ENCODE measurements at regions not wholly inside any gene's neighbourhood (a gene's known extent, or its start where the extent isn't known, plus 50 kb on each side); places are given as distances from the start of the nearest gene placed in this dataset.

- Histone ChIP-seq H3K9me3 (no peaks in the 10 kb centered on the region), H3K4me1 (no peaks in the 10 kb centered on the region), H3K36me3 (no peaks in the 10 kb centered on the region), H3K27ac (no peak overlapping the region), H3K4me3 (no peak overlapping the region), H3K27me3 (no peaks in the 10 kb centered on the region)
- in situ Hi-C loops (cut with MboI; ENCODE audit: low sequenced_read_pairs in 4 of 4) (no loop called here), intact Hi-C loops (cut with DNase I; ENCODE audit: low total_unique reads) (no loop called here)
- no peak for ATAC-seq
- no peak for TF ChIP-seq POLR2A (IDR thresholded peaks at IDR 0.05)
- TF ChIP-seq, protein P1, sequence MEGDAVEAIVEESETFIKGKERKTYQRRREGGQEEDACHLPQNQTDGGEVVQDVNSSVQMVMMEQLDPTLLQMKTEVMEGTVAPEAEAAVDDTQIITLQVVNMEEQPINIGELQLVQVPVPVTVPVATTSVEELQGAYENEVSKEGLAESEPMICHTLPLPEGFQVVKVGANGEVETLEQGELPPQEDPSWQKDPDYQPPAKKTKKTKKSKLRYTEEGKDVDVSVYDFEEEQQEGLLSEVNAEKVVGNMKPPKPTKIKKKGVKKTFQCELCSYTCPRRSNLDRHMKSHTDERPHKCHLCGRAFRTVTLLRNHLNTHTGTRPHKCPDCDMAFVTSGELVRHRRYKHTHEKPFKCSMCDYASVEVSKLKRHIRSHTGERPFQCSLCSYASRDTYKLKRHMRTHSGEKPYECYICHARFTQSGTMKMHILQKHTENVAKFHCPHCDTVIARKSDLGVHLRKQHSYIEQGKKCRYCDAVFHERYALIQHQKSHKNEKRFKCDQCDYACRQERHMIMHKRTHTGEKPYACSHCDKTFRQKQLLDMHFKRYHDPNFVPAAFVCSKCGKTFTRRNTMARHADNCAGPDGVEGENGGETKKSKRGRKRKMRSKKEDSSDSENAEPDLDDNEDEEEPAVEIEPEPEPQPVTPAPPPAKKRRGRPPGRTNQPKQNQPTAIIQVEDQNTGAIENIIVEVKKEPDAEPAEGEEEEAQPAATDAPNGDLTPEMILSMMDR (IDR thresholded peaks at IDR 0.05 in 4 of 5, conservative IDR thresholded peaks at IDR 0.05 in 1 of 5), result no peak
- no peak for DNase-seq
Measured at GRCh38 chr6:80946402-80946801, 806.1 kb downstream of the TENT5A start.

- in situ Hi-C loops (cut with MboI; ENCODE audit: low sequenced_read_pairs in 4 of 4), result no loop called here
- no peaks in the 10 kb centered on the region for H3K9me3 ChIP-seq
- H3K4me1 ChIP-seq, result no peaks in the 10 kb centered on the region
- no peak overlapping the region for H3K27ac ChIP-seq
- H3K36me3 ChIP-seq, result no peaks in the 10 kb centered on the region
- no peak for TF ChIP-seq POLR2A (IDR thresholded peaks at IDR 0.05)
- TF ChIP-seq, protein P1 (IDR thresholded peaks at IDR 0.05 in 4 of 5, conservative IDR thresholded peaks at IDR 0.05 in 1 of 5), result no peak
- no peak overlapping the region for H3K4me3 ChIP-seq
- ATAC-seq (no peak), DNase-seq (no peak)
- H3K27me3 ChIP-seq, result no peaks in the 10 kb centered on the region
- intact Hi-C loops (cut with DNase I; ENCODE audit: low total_unique reads), result no loop called here
Measured at GRCh38 chr6:80942911-80943310, 809.6 kb downstream of the TENT5A start.

DNA sequence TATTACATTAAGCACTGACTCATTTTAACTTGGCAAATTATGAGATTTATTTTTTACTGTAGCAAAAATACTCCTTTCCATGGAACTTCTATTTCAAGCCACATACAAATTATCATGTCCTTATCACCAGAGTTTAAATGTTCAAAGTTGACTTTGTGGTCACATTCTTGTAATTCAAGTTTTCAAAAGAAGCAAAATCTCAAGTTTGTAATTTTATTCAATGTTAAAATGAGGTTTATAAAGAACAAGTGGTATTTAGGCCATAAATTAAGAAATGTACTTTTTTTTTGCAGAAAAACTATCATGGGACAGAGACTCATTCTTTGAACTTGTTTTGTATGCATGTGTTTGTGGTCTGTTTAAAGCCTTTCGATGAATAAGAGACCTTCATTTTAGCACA, 811.5 kb downstream of the TENT5A start:
- in situ Hi-C loops (cut with MboI; ENCODE audit: low sequenced_read_pairs in 4 of 4), result no loop called here
- no peak for TF ChIP-seq POLR2A (IDR thresholded peaks at IDR 0.05)
- TF ChIP-seq, protein P1 (IDR thresholded peaks at IDR 0.05 in 4 of 5, conservative IDR thresholded peaks at IDR 0.05 in 1 of 5), result no peak
- ATAC-seq, result no peak

DNA sequence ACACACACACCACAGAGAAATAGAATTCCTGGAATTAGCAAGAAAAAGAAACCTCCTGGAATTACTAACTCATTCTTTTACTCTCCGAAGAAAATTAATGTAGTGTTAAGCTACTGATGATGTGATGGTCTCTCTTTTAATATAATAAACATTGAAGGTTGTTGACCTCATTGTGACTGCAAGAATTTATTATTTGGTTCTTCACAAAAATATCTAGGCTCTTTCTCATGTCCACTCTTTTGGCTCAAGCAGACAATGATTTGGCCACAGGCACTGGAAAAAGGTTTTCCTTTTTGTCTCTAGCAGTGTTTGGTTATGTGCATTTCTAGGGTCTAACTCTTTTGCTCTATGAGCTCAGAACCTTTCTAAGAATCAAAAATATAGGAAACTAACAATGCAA, 811.9 kb downstream of the TENT5A start:
- H3K4me1 ChIP-seq, result no peaks in the 10 kb centered on the region
- DNase-seq (no peak), ATAC-seq (no peak)
- no peak overlapping the region for H3K27ac ChIP-seq
- TF ChIP-seq, protein P1 (IDR thresholded peaks at IDR 0.05 in 4 of 5, conservative IDR thresholded peaks at IDR 0.05 in 1 of 5), result no peak
- no peak for TF ChIP-seq POLR2A (IDR thresholded peaks at IDR 0.05)
- in situ Hi-C loops (cut with MboI; ENCODE audit: low sequenced_read_pairs in 4 of 4) (no loop called here), intact Hi-C loops (cut with DNase I; ENCODE audit: low total_unique reads) (no loop called here)
- no peak overlapping the region for H3K4me3 ChIP-seq
- H3K27me3 ChIP-seq, result no peaks in the 10 kb centered on the region
- no peaks in the 10 kb centered on the region for H3K36me3 ChIP-seq
- no peaks in the 10 kb centered on the region for H3K9me3 ChIP-seq

More for the DNA sequence above, 811.5 kb downstream of the TENT5A start:
- Histone ChIP-seq H3K9me3 (no peaks in the 10 kb centered on the region), H3K36me3 (no peaks in the 10 kb centered on the region), H3K27ac (no peak overlapping the region), H3K4me3 (no peak overlapping the region), H3K4me1 (no peaks in the 10 kb centered on the region), H3K27me3 (no peaks in the 10 kb centered on the region)
- intact Hi-C loops (cut with DNase I; ENCODE audit: low total_unique reads), result no loop called here
- DNase-seq, result no peak

GRCh38 chr6:80939898-80940297, 812.6 kb downstream of the TENT5A start:
- TF ChIP-seq POLR2A (IDR thresholded peaks at IDR 0.05), result no peak
- TF ChIP-seq, protein P1 (IDR thresholded peaks at IDR 0.05 in 4 of 5, conservative IDR thresholded peaks at IDR 0.05 in 1 of 5), result no peak
- DNase-seq (no peak), ATAC-seq (no peak)
- Histone ChIP-seq H3K27me3 (no peaks in the 10 kb centered on the region), H3K9me3 (no peaks in the 10 kb centered on the region), H3K4me3 (no peak overlapping the region), H3K4me1 (no peaks in the 10 kb centered on the region), H3K27ac (no peak overlapping the region), H3K36me3 (no peaks in the 10 kb centered on the region)
- intact Hi-C loops (cut with DNase I; ENCODE audit: low total_unique reads), result no loop called here
- in situ Hi-C loops (cut with MboI; ENCODE audit: low sequenced_read_pairs in 4 of 4), result no loop called here

Data from gastrocnemius medialis (tissue), 4 donors.